CD4-positive, alpha-beta T cell treated with Interleukin-17A for 4 hours (primary cell): ENCODE measurements at regions not wholly inside any gene's neighbourhood (a gene's known extent, or its start where the extent isn't known, plus 50 kb on each side); places are given as distances from the start of the nearest gene placed in this dataset.
"Not testable (repeated sequence)": the region's sequence is repeated elsewhere in the genome, so short reads cannot be mapped to it uniquely, and the experiment has no call there.

Experiments used
- DNase-seq: peaks from one replicate; pipeline ENCODE4 v3.0.0-alpha.2; 2020; ENCODE audit warnings: mixed read lengths

GRCh38 chr14:71405676-71406075 is 498.4 kb downstream of the PCNX1 start:
- DNase-seq = no peak

- DNase-seq = no peak
These were observed 501.2 kb downstream of the PCNX1 start for GRCh38 chr14:71408362-71409030.

GRCh38 chr14:71410578-71411284 is 503.5 kb downstream of the PCNX1 start:
- no peak for DNase-seq

GRCh38 chr14:71411285-71411595 is 504.0 kb downstream of the PCNX1 start:
- DNase-seq = no peak

GRCh38 chr14:71411738-71412137 is 504.5 kb downstream of the PCNX1 start:
- no peak for DNase-seq

GRCh38 chr14:71414631-71415403 is 507.6 kb downstream of the PCNX1 start:
- no peak for DNase-seq

- DNase-seq = no peak
These were observed 508.1 kb downstream of the PCNX1 start for GRCh38 chr14:71415404-71415690.

- no peak for DNase-seq
These were observed 509.1 kb downstream of the PCNX1 start for GRCh38 chr14:71416392-71416791.

- no peak for DNase-seq
These were observed 511.4 kb downstream of the PCNX1 start for GRCh38 chr14:71418532-71419245.

- no peak for DNase-seq
These were observed 508.7 kb upstream of the RGS6 start for GRCh38 chr14:71423481-71423880.

GRCh38 chr14:71424941-71425340 is 507.3 kb upstream of the RGS6 start:
- no peak for DNase-seq

GRCh38 chr14:71426001-71426400 is 506.2 kb upstream of the RGS6 start:
- no peak for DNase-seq

- no peak for DNase-seq
These were observed 502.3 kb upstream of the RGS6 start for GRCh38 chr14:71429902-71430301.

GRCh38 chr14:71430321-71430677 is 501.9 kb upstream of the RGS6 start:
- no peak for DNase-seq

GRCh38 chr14:71430678-71431376 is 501.4 kb upstream of the RGS6 start:
- DNase-seq = no peak

- DNase-seq = no peak
These were observed 499.7 kb upstream of the RGS6 start for GRCh38 chr14:71432334-71433110.

GRCh38 chr14:71433303-71433702 is 498.9 kb upstream of the RGS6 start:
- no peak for DNase-seq

- not testable (repeated sequence) for DNase-seq
These were observed 496.6 kb upstream of the RGS6 start for GRCh38 chr14:71435641-71436040.

GRCh38 chr14:71437870-71438269 is 494.4 kb upstream of the RGS6 start:
- DNase-seq = no peak

- no peak for DNase-seq
These were observed 493.5 kb upstream of the RGS6 start for GRCh38 chr14:71438684-71439083.

- DNase-seq = no peak
These were observed 491.1 kb upstream of the RGS6 start for GRCh38 chr14:71441126-71441525.
